Muscle of back (tissue), 3 donors: ENCODE measurements at regions not wholly inside any gene's neighbourhood (a gene's known extent, or its start where the extent isn't known, plus 50 kb on each side); places are given as distances from the start of the nearest gene placed in this dataset.
A peak's percentile ranks its signal among the peaks of the same experiment; 100 is the strongest.
"Not testable (repeated sequence)": the region's sequence is repeated elsewhere in the genome, so short reads cannot be mapped to it uniquely, and the experiment has no call there.

Experiments
- DNase-seq, 3 donors: peaks; one replicate each; pipeline versions ENCODE4 v3.0.0 to v3.0.0-alpha.2; 2013

DNA sequence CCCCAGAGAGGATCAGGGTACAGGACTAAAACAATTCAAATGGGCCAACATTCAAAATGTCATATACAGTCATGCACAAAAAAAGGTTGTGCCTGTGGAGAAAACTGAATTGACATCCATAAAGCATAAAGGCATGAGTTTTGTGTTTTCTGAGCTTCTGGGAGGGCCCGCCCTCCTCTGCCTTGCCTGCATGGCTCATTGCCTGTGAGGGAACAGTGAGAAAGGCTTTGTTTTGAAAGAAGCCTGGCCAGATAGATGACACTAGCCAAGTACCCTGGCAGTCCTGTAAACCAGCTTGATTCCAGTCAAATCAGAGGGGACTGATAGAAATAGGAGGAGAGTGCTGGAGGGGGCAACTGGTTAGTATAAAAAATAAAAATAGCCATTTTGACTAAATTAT, 194.3 kb downstream of the KIT start:
- no peak for DNase-seq

DNA sequence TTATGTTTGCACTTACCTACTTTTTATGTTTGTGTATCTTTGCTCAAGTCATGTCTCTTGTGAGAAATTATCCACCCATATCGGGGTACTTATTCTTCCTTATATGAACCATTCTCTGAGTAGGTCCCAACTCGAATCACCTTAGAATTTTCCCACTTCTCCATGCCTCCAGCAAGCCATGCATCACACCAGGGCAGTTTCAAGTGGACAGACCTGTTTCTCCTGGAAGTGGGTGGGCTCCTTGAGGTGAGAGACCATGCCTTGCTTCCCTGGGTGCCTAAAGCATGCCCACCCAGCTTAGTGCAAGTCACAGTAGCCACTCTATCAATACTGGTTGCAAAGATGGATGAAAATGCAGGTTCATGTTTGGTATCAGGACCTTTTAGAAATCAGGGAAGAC, 187.2 kb downstream of the KIT start:
- DNase-seq: no peak

DNA sequence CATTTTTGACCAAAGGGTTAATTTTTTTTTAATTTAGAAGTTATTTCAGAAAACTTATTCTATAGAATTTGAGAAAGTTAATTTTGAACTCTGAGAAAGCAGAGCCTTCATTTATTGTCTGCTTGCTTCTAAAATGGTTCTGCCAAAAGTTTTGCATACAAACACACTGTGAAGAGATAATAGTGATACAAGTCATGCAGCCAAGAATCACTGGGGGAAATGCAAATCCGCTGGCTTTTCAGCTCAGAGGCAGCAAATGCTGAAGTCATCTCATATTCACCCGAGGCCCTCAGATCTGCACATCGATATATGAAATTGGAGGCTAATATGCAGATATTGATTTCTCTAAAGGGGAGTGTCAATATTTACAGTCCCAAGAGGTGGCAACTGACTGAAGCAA, 186.2 kb downstream of the KIT start:
- DNase-seq: no peak

DNA sequence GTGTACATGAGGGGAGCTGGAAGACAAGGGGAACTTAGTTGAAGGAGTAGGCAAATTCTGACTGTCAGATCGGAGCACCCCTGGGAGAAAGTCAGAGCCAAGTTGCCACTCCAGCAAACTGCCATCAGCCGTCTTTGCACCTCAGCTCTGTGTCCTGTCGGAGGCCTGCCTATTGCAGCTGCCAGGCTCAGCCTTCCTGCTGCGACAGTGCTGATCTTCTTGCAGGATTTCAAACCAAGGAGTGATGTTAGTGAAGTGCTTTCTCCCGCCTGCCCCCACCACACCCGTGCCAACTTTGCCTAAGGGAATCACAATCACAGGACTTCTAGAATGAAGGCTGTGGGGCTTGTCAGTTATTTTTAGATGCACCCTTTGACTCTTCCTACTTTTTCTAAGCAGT, 185.3 kb downstream of the KIT start:
- no peak for DNase-seq

DNA sequence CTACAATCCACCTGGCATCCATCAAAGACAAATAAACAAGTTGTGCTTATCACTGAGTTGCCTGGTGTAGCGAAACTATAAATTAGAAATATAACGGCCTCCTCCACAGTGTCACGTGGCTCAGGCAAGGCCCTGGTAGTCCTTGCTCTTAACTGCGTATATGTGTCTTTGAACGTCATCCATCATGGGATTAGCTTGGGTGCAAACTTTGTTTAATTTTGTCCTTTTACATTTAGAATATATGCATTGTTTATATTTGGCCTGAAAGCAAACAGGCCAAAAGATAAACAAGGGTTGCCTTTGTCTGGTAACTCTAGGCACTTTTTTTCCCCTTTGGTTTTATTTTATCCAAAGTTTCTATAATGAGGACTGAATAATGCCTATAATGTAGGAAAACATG, 184.9 kb downstream of the KIT start:
- DNase-seq: no peak

DNA sequence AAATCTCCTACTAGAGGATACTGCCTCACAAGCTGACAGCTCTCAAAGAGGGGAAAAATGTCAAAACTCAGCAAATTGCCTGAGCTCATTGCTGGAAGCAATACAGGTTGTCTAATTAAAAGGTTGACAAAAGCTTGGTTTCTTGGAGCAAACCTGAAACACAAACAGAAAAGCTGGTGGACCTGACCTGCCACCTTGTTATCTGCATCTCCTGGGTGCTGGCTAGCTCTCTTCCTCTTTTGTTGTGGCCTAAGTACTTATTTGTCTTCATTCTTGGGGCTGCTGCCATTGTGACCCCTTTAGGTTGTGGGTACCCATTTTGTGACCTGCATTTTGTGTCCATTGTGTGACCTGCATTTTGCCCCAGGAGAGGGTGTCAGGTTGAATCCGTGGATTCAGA, 184.5 kb downstream of the KIT start:
- no peak for DNase-seq

DNA sequence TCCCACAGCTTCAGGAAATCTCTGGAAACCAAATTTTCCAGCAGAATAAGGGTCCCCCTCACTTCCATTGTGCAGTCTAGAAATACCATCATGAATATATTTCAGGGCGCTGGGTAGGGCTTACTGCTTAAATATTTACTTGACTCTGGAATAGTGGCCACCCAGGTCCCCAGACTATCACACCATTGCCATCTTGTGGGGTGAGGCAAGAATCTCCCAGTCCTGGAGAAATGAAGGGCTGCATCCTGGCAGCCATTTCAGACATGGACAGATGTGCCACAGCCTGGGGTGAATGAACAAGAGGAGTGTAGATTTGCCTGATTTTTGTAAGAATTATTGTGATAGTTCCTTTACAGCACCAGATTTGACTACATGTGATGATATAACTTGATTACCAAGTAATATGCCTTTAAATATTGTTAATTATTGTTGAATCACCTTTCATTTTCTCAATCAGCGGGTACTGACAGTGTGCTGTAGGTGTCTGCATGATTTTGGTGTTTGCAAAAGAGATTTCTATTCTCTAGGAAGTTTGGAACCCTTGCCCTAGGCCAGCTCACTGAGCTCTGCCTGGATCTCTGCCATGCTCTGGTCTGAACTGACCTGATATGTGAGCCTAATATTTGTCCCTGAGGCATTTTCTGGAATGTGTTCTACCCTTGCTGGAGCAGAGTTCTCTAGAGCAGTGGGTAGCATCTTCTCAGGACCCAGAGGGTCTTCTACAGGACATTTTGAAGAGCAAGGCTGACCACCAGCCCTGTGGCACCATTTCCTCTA, 183.4 kb downstream of the KIT start:
- DNase-seq: peak in 1 of 3 donors; percentile 12

DNA sequence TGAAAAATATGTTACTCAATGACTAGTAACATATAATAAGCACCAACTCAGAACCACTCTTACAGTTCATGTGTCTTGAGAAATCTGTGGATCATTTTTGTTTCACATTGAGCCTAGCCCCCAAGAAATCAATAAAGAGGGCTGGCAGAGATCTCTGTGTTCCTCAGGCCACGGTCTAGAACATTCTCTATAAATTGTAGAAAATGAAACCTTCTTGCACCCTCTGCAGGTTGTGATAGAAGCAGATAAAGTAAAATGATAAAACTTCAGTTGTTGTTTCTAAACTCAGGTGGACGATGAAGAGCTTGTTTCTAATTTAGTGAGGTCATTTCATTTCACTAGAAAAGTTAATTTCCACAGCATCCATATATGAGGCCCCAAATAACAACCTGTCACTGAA, 182.7 kb downstream of the KIT start:
- DNase-seq: no peak

DNA sequence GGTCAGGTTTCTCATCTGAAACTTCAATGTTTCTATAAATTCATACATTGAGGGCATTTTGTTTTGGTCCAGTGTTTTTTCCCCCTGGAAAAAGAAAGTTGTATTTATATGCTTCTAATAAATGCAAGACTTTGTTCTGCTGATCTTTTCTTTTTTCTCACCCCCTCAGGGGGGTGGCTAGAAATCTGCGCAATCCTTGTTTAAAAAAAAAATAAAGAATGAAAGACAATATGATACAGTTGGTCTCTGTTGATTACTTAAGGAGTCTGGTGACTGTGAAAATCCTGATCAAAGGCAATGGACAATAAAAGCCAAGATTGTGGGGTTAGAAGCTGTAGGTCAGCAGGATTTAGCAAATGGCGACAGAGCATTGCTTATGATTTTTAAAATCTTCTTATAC, 180.5 kb downstream of the KIT start:
- no peak for DNase-seq

DNA sequence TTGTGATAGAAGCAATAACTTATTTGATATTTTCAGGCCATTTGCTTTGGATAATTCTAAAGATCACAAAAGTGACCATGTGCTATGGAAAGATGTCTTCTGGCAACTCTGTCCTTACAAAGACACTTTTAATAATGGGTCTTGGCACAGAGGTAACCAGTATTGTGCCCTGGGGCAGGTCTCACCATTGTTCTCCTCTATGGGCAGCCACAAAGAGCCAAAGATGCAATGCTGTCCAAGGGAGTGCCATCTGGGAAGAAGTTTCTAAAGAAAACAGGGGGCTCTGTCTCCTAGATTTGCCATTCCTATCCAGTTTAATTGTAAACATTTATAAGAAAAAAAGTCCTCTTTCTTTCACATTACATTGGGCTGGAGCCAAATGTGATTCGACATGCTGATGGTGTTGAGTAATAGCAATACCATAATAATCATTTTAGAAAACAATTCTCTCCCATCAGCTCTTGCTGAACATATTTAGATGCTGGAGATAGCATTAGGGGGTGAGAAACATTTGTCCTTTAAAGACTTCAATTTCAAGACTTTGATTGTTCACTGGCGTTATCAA, 179.9 kb downstream of the KIT start:
- DNase-seq: no peak

DNA sequence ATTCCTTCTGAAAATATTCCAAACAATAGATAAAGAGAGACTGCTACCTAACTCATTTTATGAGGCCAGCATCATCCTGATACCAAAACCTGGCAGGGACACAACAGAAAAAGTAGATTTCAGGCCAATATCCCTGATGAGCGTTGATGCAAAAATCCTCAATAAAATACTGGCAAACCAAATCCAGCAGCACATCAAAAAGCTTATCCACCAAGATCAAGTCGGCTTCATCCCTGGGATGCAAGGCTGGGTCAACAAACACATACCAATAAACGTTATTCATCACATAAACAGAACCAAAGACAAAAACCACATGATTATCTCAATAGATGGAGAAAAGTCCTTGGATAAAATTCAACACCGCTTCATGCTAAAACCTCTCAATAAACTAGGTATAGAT, 170.6 kb downstream of the KIT start:
- not testable (repeated sequence) for DNase-seq

DNA sequence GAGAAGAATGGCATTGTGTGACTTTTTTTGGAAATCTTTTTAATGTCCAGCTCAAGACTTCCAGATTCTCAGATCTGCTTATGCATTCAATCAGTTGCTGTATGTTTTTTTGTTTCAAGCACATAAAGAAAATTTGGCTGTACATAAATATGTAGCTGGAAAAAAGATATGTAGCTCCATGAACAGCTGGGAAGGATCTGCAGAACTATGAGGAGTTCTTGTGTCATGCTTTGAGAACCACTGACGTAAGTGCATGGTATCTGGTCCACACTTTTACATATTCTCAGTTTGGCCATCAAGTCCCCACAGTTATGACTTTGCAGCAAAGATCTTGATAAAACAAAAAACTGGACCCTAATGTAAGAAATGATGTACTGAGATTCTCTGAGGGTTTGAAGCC, 165.9 kb downstream of the KIT start:
- DNase-seq: no peak

DNA sequence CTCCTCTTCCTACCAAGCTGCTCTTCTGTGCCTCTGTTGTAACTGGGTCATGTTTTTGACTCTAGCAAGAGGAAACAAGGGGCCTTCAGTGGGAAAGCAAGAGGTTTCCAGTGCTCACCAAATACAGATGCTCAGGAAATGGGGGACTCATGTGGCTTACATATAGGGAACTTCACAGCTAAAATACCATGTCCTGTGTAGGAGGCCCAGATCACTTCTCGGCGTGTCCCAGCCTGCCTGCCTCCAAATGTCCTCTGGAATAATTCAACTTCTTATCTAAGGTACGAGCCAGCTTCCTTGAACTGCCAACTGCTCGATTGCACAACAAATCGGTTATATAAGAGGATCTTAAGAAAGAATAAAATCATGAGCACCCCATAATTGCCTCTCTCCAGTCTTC, 161.3 kb downstream of the KIT start:
- DNase-seq: peak in 1 of 3 donors; percentile 21

DNA sequence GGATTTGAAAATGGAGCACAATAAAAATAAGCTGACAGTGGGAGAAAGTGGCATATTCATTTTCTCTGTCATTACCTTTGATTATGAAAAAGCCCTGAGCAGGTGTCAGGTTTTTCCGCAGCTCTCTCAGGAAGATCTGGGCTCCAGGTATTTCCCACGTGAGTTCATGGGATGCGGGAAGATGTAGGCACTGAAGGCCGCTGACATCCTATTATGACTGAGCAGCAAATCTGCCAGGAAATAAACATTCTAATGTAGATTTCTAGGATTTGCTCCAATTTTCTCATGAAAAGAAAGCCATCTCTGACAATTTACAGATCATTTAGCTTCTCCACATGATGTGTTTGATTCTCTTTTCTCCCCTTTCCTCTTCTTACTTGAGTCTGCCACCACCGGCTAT, 160.7 kb downstream of the KIT start:
- no peak for DNase-seq

DNA sequence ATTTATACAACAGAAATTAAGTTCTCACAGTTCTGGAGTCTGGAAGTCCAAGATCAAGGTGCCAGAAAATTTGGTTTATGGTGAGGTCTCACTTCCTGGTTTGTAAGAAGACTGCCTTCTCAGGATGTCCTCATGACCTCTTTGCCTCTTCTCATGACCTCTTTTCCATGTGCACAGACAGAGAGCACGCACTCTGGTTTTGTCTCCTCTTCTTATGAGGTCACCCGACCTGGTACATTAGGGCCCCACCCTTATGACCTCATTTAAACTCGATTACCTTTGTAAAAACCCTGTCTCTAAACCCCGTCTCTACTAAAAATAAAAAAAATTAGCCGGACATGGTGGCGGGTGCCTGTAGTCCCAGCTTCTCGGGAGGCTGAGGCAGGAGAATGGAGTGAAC, 155.9 kb downstream of the KIT start:
- DNase-seq: no peak

DNA sequence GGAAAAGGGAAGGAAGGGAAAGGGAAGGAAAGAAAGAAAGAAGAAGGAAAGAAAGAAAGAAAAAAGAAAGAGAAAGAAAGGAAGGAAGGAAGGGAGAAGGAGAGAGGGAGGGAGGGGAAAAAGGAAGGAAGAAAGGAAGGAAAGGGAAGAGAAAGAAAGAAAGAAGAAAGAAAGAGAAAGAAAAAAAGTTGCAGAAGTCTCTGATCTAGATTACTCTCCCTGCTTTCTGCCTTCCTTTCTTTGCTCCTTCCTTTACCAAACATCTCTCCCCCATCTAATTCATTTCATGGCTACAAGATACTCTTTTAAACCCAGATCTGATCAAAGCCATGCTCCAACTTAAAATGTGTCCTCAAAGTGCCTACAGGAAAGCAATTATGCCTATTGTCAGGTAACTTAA, 148.6 kb downstream of the KIT start:
- DNase-seq: no peak

DNA sequence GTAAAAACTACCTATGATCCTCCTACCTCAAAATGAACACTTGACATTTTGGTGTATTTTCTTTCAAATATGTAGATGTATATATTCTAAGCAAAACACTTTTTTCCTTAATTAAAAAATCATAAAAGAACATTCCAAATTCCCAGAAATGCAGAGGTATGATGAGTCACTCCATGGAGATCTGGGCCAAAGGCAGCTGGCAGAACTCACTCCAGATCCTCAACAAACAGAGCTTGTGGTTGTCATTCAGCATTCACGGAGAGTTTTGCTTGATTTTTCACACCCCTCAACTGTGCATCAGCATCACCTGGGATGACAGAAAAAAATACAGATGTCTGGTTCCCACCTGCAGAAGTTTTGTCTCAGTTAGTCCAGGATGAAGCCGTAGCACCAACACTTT, 144.6 kb downstream of the KIT start:
- no peak for DNase-seq

DNA sequence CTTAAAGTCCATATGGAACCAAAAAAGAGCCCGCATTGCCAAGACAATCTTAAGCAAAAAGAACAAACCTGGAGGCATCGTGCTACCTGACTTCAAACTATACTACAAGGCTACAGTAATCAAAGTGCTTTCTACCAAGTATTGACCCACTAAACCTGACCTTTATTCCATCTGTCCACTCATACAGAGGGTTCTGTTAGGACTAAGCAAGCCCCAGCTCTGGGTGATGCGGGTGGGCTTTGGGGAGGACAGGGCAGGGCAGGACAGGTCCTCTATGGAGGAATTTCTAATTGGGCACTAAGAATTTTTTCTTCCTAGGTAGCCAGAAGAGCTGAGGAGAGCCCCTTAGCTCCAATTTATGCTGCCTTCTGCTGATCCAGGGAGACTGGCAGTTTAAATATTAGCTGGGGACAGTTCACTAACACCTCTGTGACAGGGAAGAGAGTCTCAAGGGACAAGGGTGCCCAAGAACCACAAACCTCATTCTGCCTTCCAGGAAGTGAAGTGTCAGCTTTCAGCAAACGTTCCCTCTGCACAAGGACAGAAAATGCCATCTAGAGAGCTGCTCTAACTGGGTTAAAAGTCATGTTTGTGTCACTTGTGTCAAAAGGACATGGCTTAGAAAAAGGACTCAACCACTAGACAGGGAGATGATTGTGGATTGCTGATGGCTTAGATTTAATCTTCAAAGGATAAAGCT, 143.2 kb downstream of the KIT start:
- DNase-seq: no peak

DNA sequence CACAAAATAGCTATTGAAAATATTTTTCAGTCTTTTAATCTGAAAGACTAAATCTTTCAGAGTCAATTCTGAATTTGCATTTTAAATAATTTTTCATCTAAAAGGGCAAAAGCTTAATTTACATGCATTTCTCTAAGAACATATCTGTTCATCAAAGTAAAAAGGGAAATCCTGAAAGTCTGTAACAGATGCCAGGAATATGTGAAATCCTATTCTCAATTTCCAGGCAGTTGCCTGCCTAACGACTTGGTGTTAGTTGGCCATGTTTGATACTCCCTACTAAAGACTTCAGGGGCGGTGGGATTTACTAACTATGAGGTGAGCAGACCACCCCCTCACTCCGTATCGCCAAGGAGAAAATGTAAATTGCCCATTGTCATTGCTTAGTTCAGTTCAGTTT, 136.8 kb downstream of the KIT start:
- no peak for DNase-seq

DNA sequence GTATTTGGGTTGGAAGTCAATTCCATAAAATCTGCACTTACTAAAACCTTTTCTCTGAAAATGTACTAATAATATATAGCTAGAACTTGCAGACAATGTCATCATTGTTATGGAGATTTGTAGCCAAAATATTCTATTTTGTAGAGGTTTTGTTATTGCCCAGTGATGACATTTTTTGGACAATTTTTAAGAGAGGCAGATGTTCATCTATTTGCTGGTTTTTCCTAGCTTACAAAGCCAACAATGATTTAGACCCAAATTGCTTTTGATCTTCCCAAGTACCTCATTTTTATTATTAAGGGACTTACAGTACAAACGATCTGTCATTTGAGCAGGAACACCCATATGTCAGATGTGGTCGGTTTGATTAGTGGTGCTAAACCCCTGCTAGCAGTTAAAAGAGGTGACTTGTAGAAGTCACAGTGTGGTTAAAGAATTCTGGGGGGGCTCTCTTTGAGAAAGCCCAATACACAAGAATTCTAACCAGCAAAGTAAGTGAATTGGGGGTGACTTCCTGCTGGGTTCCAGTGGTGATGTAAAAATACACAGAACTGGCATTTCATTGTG, 136.2 kb downstream of the KIT start:
- peak in 2 of 3 donors; percentile 32 to 59 for DNase-seq
